Dedifferentiated amniotic fluid mesenchymal stem cell (primary cell): ENCODE measurements at regions not wholly inside any gene's neighbourhood (a gene's known extent, or its start where the extent isn't known, plus 50 kb on each side); places are given as distances from the start of the nearest gene placed in this dataset.

Experiments used
- DNase-seq: peaks from one replicate; pipeline ENCODE4 v3.0.0-alpha.2; 2016; ENCODE audit errors: extremely low spot score

DNA sequence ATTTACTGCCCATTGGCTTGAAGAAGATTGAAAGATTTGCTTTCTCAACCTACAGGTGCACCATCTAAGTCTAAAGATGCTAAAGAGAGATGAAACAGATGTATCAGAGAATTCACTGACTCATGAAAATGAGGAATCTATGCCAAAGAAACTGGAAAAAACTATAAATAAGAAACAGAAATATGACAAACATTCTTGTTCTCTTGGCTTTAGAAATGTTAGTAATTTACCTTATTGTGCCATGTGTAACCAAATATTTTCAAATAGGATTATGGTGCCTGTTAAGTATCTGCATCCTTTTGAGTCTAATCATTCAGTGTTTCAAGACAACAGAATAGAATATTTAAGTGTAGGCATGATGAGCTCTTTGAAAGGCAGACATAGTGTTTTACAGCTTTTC is 271.5 kb downstream of the MEX3B start:
- DNase-seq = no peak

GRCh38 chr15:81768773-81769172 is 277.0 kb downstream of the MEX3B start:
- no peak for DNase-seq

DNA sequence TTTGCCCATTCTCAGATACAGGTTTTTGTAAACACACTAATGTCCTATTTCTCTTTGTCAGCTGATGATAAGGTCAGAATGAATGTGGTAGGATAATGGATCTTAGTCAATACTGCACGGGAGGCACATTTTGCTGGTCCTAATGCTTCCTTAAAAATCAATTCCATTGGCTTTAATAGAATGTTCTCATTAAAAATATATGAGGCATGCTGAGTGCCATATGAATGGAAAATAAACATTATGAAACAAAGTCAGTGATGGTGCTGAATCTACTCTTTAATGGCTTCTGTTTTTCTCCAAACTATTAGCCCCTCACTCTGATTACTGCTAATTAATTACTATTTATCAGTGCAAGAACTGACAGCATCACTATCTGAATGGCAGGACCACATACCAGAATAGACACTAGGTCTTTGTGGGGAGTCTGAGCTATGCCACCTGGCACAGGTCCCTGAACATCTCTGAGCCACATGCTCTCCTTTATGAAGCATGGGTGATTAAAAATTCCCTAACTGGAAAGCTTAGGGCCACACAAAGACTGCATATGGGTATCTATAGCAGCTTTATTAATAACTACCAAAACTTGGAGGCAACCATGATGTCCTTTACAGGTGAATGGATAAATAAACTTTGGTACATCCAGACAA is 278.9 kb downstream of the MEX3B start:
- no peak for DNase-seq

DNA sequence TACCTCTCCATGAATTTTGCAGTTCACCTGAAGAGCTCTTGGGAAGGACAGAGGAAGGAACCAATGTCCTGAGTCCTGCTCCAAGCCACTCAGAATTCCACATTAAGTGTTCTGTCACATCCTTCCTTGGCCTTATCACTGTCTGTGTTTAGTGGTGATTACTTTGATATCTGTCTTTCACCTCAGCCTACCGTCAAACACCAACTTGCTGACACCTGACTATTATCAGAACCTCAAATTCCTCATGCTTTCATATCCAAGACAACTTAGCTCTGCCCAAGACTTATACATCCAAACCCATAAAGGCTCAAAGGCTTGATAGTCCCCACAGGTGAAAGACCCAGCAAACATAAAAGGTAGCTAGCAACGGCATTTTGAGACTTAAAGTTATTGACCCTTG is 280.0 kb downstream of the MEX3B start:
- no peak for DNase-seq

DNA sequence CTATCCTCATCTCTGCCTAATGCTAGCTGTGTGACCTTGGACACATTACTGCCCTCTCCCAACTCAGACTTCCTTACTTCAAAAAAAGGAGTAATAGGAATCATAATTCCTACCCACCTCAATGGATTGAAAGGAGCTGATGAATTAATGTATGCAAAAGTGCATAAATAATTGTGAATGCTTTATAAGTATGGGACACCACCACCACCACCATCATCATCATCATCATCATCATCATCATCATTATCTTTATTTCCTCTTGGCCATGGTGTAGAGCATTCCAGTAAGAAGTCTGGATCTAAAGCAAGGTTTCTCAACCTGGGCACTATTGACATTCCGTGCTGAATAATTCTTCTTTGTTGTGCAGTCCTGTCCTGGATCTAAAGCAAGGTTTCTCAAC is 282.5 kb downstream of the MEX3B start:
- DNase-seq = no peak

DNA sequence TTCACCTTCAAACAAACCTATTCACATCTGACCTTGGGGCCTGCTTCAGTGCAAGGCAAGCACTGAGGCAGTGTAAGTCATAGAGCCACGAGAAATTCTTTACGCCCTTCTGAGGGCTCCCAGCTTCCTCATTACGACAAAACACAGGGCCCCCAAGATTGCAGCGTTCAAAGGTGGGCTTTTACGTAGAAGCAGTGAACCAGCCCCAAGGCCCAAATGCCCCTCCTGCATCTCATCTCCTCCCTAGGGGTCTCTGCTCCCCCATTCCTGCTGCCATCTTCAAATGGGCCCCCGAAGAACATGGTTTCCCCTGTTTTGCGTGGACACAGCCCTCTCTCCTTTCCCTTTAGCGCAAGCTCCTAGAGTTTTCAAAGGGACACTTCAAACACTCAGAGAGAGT is 285.1 kb downstream of the MEX3B start:
- DNase-seq = no peak

- DNase-seq = no peak
Measured at GRCh38 chr15:81758818-81759284, 287.0 kb downstream of the MEX3B start.

- no peak for DNase-seq
Measured at GRCh38 chr15:81755626-81756025, 290.2 kb downstream of the MEX3B start.

GRCh38 chr15:81754078-81754477 is 291.7 kb downstream of the MEX3B start:
- no peak for DNase-seq

DNA sequence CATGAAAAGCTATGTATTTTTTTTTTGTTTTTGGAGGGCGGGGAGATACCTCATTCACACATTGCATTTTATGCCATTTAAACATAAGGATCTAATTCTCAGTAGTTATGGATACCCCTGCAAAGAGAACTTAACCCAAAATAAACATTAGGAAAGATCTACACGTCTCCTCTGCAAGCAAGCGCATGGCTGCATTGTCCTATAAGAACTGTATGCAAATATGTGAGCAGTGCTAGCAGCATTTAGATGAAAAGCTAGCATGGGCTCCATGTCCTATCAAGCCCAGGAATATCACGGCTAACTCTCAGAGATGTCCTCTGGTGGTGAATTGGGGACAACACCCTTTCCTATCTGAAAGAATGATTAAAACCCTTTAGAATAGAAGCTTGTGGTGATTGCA is 292.8 kb downstream of the MEX3B start:
- DNase-seq = peak; percentile 26

DNA sequence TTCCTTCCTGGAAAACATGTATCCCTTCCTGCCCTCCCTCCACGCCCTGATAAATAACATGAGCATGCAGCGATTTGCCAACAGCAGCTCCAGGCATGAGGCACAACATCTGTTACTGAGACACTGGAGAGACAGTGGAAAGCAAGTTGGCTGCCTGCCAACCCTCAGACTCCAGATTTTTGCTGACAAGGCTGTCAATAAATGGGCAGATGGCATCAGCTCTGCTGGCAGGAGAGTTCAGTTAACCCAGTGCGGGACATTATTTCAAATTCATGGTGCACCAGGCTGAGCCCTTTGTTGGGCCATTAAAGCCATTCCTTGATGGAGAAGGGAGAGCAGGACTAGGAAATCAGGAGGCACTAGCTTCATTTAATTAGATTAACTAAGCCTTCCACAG is 293.3 kb downstream of the MEX3B start:
- peak; percentile 69 for DNase-seq

DNA sequence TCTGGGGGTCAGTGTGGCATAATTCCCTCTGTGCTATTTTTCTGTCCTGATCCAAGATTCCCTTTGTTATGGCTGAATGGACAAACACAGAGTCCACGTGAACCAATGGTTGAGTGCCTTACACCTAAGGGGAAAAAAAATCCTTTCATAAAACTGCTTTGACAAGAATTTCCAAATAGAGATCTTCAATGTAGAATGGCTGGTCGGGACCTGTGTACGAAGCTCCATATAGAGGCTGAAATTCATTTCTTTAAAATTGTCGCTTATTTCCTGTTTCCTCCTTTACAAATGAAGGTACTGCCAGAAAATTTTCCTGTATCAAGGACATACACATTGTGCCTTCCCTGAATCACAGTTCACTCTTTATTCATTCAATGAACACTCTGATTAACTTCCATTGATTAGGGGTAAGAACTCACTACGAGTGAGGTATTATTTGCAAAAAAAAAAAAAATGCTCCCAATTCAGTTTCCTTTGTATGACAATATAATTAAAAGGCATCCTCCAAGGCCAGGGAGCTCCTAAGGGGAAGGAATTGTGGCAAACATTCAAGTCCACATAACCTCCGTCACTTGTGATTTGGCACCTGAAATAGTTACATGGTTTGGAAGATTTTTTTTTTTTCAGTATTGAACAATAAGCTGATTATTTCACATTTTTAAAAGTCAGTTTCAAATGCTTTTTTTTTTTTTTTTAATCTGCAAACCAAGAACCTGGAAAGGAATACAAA is 293.8 kb downstream of the MEX3B start:
- no peak for DNase-seq

GRCh38 chr15:81751256-81751655 is 294.6 kb downstream of the MEX3B start:
- no peak for DNase-seq

GRCh38 chr15:81749716-81750375 is 296.0 kb downstream of the MEX3B start:
- no peak for DNase-seq

DNA sequence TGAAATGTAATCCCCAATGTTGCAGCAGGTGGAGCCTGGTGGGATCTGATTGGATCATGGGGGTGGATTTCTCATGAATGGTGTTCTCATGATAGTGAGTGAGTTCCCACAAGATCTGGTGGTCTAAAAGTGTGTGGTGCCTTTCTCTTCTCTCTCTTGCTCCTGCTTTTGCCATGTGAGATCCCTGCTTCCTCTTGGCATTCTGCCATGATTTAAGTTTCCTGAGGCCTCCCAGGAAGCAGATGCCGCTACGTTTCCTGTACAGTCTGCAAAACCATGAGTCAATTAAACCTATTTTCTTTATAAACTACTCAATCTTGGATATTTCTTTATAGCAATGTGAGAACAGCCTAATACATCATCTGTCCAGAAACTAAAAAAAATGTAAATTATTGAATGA is 298.3 kb downstream of the MEX3B start:
- DNase-seq = no peak

DNA sequence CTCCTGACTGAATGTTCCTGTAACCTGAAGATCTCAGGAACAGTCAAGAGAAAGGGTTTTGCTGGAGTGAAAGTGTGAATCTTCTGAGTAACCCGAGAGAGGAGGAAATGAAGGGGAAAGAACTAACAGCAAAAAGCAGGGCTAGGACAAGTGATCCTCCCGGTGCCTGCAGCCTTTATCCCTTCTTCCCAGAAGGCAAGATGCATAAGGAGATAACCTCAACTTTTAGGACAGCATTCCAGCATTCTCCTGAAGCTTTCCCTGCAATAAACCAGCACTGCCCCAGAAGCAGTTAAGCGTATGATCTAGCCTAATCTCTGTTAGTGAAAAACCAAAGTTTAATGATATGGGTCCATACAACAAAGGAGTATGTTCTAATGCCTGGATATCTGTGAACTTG is 298.8 kb downstream of the MEX3B start:
- no peak for DNase-seq

- no peak for DNase-seq
Measured at GRCh38 chr15:81744364-81744763, 301.5 kb downstream of the MEX3B start.

GRCh38 chr15:81740416-81740815 is 305.4 kb downstream of the MEX3B start:
- no peak for DNase-seq

DNA sequence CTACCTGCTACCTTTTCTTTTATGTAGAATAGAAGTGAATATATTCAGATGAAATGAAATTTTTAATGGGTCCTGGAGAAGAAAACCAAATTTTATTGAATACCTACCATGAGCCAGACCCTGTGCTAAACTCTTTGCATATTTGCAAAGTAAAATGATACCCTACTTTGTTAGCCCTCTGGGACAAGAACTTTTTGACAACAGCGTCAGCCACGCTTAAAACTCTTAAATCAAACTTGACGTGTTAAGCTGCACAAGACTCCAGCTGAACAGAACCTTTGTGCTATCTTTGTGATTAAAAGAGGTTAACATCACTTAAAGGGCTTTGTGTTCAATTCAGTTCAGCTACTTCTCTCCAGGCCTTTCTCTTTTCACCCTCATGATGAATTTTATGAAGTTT is 316.5 kb downstream of the MEX3B start:
- DNase-seq = no peak

GRCh38 chr15:81728726-81729125 is 317.1 kb downstream of the MEX3B start:
- DNase-seq = peak; percentile 19

- DNase-seq = no peak
Measured at GRCh38 chr15:81725590-81725989, 320.2 kb downstream of the MEX3B start.

DNA sequence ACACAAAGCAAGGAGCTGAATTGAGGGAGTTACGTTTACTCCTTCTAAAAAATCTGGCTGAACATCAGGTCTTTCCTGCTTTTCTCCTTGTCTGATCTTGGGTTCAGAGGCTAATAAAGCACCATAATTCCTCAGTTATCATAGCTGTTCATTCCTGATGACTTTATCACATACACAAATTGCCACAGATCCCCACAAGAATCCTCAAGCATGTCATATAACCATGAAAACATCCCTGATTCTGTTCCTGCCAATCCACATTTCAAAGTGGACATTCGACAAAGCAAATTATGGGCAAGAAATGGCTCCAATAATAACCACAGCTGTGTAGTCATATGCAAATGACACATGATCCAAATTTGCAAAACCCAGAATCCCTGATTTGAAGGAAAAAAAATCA is 321.3 kb downstream of the MEX3B start:
- no peak for DNase-seq

- DNase-seq = peak; percentile 33
Measured at GRCh38 chr15:81723701-81724100, 322.1 kb downstream of the MEX3B start.
